ENCODE measurements at regions not wholly inside any gene's neighbourhood (a gene's known extent, or its start where the extent isn't known, plus 50 kb on each side); places are given as distances from the start of the nearest gene placed in this dataset.

- no peak for TF ChIP-seq EP300 (conservative IDR thresholded peaks at IDR 0.05; ENCODE audit: poor library complexity, severe bottlenecking)
- TF ChIP-seq POLR2AphosphoS5 (IDR thresholded peaks at IDR 0.05) = no peak
- no peak for TF ChIP-seq CTCF (IDR thresholded peaks at IDR 0.05; ENCODE audit: poor library complexity, severe bottlenecking)
- TF ChIP-seq RAD21 (conservative IDR thresholded peaks at IDR 0.05) = no peak
- no peak for TF ChIP-seq EZH2 (IDR thresholded peaks at IDR 0.05; ENCODE audit: borderline replicate concordance, insufficient read depth, low read length, poor library complexity, severe bottlenecking)
These were observed 197.9 kb downstream of the RBFOX3 start for GRCh38 chr17:79412886-79413390.

All from neural cell (in vitro differentiated cells).